Neural progenitor cell (in vitro differentiated cells): ENCODE measurements at regions not wholly inside any gene's neighbourhood (a gene's known extent, or its start where the extent isn't known, plus 50 kb on each side); places are given as distances from the start of the nearest gene placed in this dataset.

Experiments used
- DNase-seq: peaks from one replicate; pipeline ENCODE4 v3.0.0-alpha.2; 2016; ENCODE audit warnings: low spot score
- H2AFZ ChIP-seq: fragments of 200-600 bp; sonication (generic); replicated peaks from 2 replicates; pipeline ENCODE4 v1.6.1; 2016; ENCODE audit warnings: antibody characterized with exemption
- H3F3A ChIP-seq: fragments of 200-600 bp; sonication (generic); 2 replicates; pipeline ENCODE4 v1.6.1; 2016; ENCODE audit warnings: antibody characterized with exemption, low read depth
- H3K27ac ChIP-seq: fragments of 200-600 bp; sonication (generic); 2 replicates; pipeline ENCODE4 v1.5.1; 2016; ENCODE audit warnings: mild to moderate bottlenecking
- H3K27me3 ChIP-seq: fragments of 200-600 bp; sonication (generic); 2 replicates; pipeline ENCODE4 v1.6.1; 2016; ENCODE audit warnings: mild to moderate bottlenecking, moderate library complexity
- H3K36me3 ChIP-seq: fragments of 200-600 bp; sonication (generic); 2 replicates; pipeline ENCODE4 v1.5.1; 2016
- H3K4me1 ChIP-seq: fragments of 200-600 bp; sonication (generic); 2 replicates; pipeline ENCODE4 v1.6.1; 2016; ENCODE audit warnings: mixed run types
- H3K4me2 ChIP-seq: fragments of 200-600 bp; sonication (generic); 2 replicates; pipeline ENCODE4 v1.6.1; 2016
- H3K4me3 ChIP-seq: fragments of 200-600 bp; sonication (generic); 2 replicates; pipeline ENCODE4 v1.5.1; 2016
- H3K79me2 ChIP-seq: fragments of 200-600 bp; sonication (generic); 2 replicates; pipeline ENCODE4 v1.6.1; 2016; ENCODE audit warnings: low read depth
- H3K9ac ChIP-seq: fragments of 200-600 bp; sonication (generic); 2 replicates; pipeline ENCODE4 v1.6.1; 2016
- H3K9me3 ChIP-seq: fragments of 200-600 bp; sonication (generic); 2 replicates; pipeline ENCODE4 v1.5.1; 2016; ENCODE audit warnings: low read depth
- H4K20me1 ChIP-seq: fragments of 200-600 bp; sonication (generic); 2 replicates; pipeline ENCODE4 v1.6.1; 2016; ENCODE audit warnings: low read depth
- H3K27ac Mint-ChIP-seq: 3 replicates; pipeline ENCODE4 v1.8.0; 2021; ENCODE audit warnings: mixed read lengths
- H3K27me3 Mint-ChIP-seq: 2 replicates; pipeline ENCODE4 v1.8.0; 2022; ENCODE audit warnings: low read depth, mild to moderate bottlenecking, inconsistent platforms, moderate library complexity, mixed read lengths; ENCODE audit not compliant: insufficient read depth
- H3K36me3 Mint-ChIP-seq: 3 replicates; pipeline ENCODE4 v1.8.0; 2021; ENCODE audit warnings: mixed read lengths
- H3K4me1 Mint-ChIP-seq: 3 replicates; pipeline ENCODE4 v1.8.0; 2021; ENCODE audit warnings: mixed read lengths
- H3K4me3 Mint-ChIP-seq: 3 replicates; pipeline ENCODE4 v1.8.0; 2021; ENCODE audit warnings: mild to moderate bottlenecking, moderate library complexity, mixed read lengths
- H3K9me3 Mint-ChIP-seq: 3 replicates; pipeline ENCODE4 v1.8.0; 2020; ENCODE audit warnings: mixed read lengths
- EZH2 ChIP-seq: fragments of 200-600 bp; sonication (generic); IDR thresholded peaks from 2 replicates; pipeline ENCODE4 v1.6.1; 2017; ENCODE audit warnings: antibody characterized with exemption, mild to moderate bottlenecking, moderate library complexity
- EZH2phosphoT487 ChIP-seq: fragments of 200-600 bp; sonication (generic); IDR thresholded peaks from 2 replicates; pipeline ENCODE4 v1.6.1; 2017; ENCODE audit warnings: antibody characterized with exemption
- TF ChIP-seq, protein P1 (sequence below): fragments of 200-600 bp; sonication (generic); IDR thresholded peaks from 2 replicates; pipeline ENCODE4 v1.5.1; 2017; ENCODE audit warnings: antibody characterized with exemption, mild to moderate bottlenecking

DNA sequence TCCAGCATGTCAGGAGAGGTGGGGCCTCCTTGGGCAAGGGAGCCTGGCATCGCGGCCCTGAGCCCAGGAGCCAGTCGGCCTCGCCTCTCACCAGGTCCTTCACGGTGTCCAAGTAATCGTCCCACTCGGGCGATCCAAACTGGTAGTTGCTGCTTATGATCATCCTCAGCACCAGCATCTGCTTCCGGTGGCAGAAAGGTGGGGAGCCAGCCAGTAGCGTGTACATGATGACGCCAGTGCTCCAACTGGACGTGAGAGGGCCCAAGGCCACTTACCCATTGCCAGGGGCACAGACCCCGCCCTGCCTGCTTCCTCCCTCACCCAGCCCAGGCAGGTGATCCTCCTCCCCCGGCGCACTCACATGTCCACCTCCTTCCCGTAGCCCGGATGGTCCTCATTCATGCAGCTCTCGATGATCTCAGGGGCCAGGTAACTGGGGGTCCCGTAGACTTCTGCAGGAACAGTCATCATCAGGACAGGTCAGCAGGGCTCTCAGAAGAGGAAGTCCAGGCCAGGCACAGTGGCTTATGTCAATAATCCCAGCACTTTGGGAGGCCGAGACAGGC, 214.7 kb downstream of the OR4C45 start:
- Mint-ChIP-seq H3K36me3 (no peaks in the 10 kb centered on the region), H3K27me3 (peaks cover 2% of the 10 kb centered on the region), H3K9me3 (peaks cover 19% of the 10 kb centered on the region), H3K27ac (no peak overlapping the region), H3K4me3 (no peak overlapping the region), H3K4me1 (no peaks in the 10 kb centered on the region)
- no peaks in the 10 kb centered on the region for H3K79me2 ChIP-seq
- H3K4me3 ChIP-seq: no peak overlapping the region
- no peak overlapping the region for H2AFZ ChIP-seq
- no peaks in the 10 kb centered on the region for H3K36me3 ChIP-seq
- no peak overlapping the region for H3K4me2 ChIP-seq
- H4K20me1 ChIP-seq: no peaks in the 10 kb centered on the region
- no peaks in the 10 kb centered on the region for H3F3A ChIP-seq
- peaks cover 33% of the 10 kb centered on the region for H3K9me3 ChIP-seq
- no peak for DNase-seq
- H3K27me3 ChIP-seq: no peaks in the 10 kb centered on the region
- H3K27ac ChIP-seq: no peak overlapping the region
- no peaks in the 10 kb centered on the region for H3K4me1 ChIP-seq
- TF ChIP-seq EZH2phosphoT487 (no peak), EZH2 (no peak)
- TF ChIP-seq, protein P1, sequence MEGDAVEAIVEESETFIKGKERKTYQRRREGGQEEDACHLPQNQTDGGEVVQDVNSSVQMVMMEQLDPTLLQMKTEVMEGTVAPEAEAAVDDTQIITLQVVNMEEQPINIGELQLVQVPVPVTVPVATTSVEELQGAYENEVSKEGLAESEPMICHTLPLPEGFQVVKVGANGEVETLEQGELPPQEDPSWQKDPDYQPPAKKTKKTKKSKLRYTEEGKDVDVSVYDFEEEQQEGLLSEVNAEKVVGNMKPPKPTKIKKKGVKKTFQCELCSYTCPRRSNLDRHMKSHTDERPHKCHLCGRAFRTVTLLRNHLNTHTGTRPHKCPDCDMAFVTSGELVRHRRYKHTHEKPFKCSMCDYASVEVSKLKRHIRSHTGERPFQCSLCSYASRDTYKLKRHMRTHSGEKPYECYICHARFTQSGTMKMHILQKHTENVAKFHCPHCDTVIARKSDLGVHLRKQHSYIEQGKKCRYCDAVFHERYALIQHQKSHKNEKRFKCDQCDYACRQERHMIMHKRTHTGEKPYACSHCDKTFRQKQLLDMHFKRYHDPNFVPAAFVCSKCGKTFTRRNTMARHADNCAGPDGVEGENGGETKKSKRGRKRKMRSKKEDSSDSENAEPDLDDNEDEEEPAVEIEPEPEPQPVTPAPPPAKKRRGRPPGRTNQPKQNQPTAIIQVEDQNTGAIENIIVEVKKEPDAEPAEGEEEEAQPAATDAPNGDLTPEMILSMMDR: no peak
- H3K9ac ChIP-seq: no peak overlapping the region

DNA sequence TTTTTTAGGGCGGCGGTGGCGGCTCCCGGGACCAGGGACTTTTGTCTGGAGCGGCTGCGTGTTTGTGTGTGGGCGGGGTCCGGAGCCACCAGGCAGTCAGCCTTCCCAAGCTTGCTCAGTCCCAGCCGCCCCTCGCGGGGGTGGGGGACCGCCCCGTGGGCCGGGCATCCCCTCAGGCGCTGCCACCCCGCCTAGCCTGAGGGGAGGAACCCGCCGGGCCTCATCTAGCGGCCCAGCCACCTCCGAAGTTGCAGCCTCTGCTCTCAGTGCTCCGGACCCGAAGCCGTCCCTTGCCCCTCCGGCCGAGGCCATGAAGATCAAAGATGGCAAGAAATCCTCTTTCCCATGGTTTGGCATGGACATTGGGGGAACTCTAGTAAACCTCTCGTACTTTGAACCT, 235.2 kb downstream of the OR4C45 start:
- Histone ChIP-seq H3K4me1 (no peaks in the 10 kb centered on the region), H3K79me2 (no peaks in the 10 kb centered on the region), H2AFZ (no peak overlapping the region), H3K4me3 (no peak overlapping the region), H3F3A (no peaks in the 10 kb centered on the region), H3K36me3 (no peaks in the 10 kb centered on the region), H3K27me3 (no peaks in the 10 kb centered on the region), H4K20me1 (no peaks in the 10 kb centered on the region), H3K9me3 (peaks cover 30% of the 10 kb centered on the region), H3K4me2 (no peak overlapping the region), H3K27ac (no peak overlapping the region), H3K9ac (no peak overlapping the region)
- Mint-ChIP-seq H3K36me3 (no peaks in the 10 kb centered on the region), H3K27ac (no peak overlapping the region), H3K4me1 (no peaks in the 10 kb centered on the region), H3K4me3 (no peak overlapping the region), H3K9me3 (peaks cover 54% of the 10 kb centered on the region), H3K27me3 (no peaks in the 10 kb centered on the region)
- no peak for DNase-seq
- TF ChIP-seq EZH2: no peak
- TF ChIP-seq, protein P1: no peak
- no peak for TF ChIP-seq EZH2phosphoT487

DNA sequence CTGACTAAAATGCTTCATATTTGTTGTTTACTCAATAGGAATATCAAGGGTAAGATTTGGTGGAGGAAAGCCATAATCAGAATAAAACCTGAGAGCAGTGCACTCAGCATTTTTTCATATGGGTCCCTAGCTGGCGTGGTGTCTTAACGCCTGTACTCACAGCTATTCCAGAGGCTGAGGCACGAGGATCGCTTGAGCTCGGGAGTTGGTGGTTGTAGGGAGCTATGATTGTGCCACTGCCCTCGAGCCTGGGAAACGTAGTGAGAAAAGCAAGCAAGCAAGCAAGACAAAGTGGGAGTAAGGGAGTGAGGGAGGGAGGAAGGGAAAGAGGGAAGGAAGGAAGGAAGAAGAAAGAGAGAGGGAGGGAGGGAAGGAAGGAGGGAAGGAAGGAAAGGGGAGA, 242.5 kb downstream of the OR4C45 start:
- Histone ChIP-seq H3K79me2 (no peaks in the 10 kb centered on the region), H3K9me3 (peaks cover 4% of the 10 kb centered on the region), H2AFZ (no peak overlapping the region), H3K9ac (no peak overlapping the region), H3K36me3 (no peaks in the 10 kb centered on the region), H3K4me3 (no peak overlapping the region), H3K27me3 (no peaks in the 10 kb centered on the region), H3K27ac (no peak overlapping the region), H3K4me2 (no peak overlapping the region), H3F3A (no peaks in the 10 kb centered on the region), H4K20me1 (no peaks in the 10 kb centered on the region), H3K4me1 (no peaks in the 10 kb centered on the region)
- Mint-ChIP-seq H3K9me3 (peaks cover 60% of the 10 kb centered on the region), H3K27me3 (no peaks in the 10 kb centered on the region), H3K36me3 (no peaks in the 10 kb centered on the region), H3K4me1 (no peaks in the 10 kb centered on the region), H3K4me3 (no peak overlapping the region), H3K27ac (no peak overlapping the region)
- no peak for DNase-seq
- TF ChIP-seq, protein P1: no peak
- TF ChIP-seq EZH2phosphoT487 (no peak), EZH2 (no peak)
